ENCODE measurements at regions not wholly inside any gene's neighbourhood (a gene's known extent, or its start where the extent isn't known, plus 50 kb on each side); places are given as distances from the start of the nearest gene placed in this dataset.
A peak's percentile ranks its signal among the peaks of the same experiment; 100 is the strongest.

DNA sequence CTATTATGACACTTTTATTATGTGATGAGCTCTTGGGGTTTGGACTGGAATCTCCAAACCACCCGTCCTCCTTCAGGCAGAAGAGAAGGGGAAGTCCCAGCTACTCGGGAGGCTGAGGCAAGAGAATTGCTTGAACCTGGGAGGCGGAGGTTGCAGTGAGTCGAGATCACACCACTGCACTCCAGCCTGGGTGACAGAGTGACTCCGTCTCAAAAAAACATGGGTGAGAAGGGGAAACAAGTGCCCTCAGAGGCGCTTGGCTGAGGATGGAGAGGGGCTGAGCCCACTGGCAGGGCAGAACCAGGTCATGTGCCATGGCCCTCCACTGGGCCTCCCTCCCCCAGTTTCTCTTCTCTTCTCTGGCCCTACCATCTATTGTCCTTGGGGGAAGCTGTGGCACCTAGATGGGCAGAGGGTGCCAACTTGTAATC lies 120.9 kb upstream of the SMURF2 start:
- Histone ChIP-seq H3K4me1 (ENCODE audit: control insufficient read depth, extremely low read depth, insufficient read depth, low read length) (peaks cover 38% of the 10 kb centered on the region), H3K36me3 (ENCODE audit: control insufficient read depth in 2 of 2, extremely low read depth in 1 of 2, insufficient read depth in 2 of 2, low read length in 2 of 2) (peaks cover 5 to 19% of the 10 kb centered on the region in 2 experiments), H3K79me2 (ENCODE audit: control insufficient read depth, insufficient read depth, low read length) (no peaks in the 10 kb centered on the region), H3K4me3 (ENCODE audit: control insufficient read depth in 2 of 3, extremely low read depth in 1 of 3, insufficient read depth in 2 of 3, low read depth in 1 of 3, low read length in 3 of 3) (no peak overlapping the region), H3K27me3 (ENCODE audit: control insufficient read depth, extremely low read depth, insufficient read depth, low read length) (peaks cover 9% of the 10 kb centered on the region), H3K27ac (ENCODE audit: control insufficient read depth, insufficient read depth, low read length) (no peak overlapping the region), H2AFZ (ENCODE audit: control insufficient read depth, low read length) (no peak overlapping the region), H3K9me1 (ENCODE audit: control insufficient read depth, extremely low read depth, insufficient read depth, low read length) (no peaks in the 10 kb centered on the region), H3K9me3 (ENCODE audit: control insufficient read depth, low read depth, low read length) (no peaks in the 10 kb centered on the region), H3K9ac (ENCODE audit: control insufficient read depth, extremely low read depth, insufficient read depth, low read length) (no peak overlapping the region), H4K20me1 (ENCODE audit: control insufficient read depth, extremely low read depth, insufficient read depth, low read length) (no peaks in the 10 kb centered on the region), H3K4me2 (ENCODE audit: control insufficient read depth, extremely low read depth, insufficient read depth, low read depth, low read length) (no peak overlapping the region)
- DNase-seq (ENCODE audit: low read depth, low spot score) (no peak), FAIRE-seq (no peak)
- dilution Hi-C loops (cut with MboI; ENCODE audit: extremely low pct_ligation_motif_present, low sequenced_read_pairs): no loop called here
- TF ChIP-seq, protein P1, sequence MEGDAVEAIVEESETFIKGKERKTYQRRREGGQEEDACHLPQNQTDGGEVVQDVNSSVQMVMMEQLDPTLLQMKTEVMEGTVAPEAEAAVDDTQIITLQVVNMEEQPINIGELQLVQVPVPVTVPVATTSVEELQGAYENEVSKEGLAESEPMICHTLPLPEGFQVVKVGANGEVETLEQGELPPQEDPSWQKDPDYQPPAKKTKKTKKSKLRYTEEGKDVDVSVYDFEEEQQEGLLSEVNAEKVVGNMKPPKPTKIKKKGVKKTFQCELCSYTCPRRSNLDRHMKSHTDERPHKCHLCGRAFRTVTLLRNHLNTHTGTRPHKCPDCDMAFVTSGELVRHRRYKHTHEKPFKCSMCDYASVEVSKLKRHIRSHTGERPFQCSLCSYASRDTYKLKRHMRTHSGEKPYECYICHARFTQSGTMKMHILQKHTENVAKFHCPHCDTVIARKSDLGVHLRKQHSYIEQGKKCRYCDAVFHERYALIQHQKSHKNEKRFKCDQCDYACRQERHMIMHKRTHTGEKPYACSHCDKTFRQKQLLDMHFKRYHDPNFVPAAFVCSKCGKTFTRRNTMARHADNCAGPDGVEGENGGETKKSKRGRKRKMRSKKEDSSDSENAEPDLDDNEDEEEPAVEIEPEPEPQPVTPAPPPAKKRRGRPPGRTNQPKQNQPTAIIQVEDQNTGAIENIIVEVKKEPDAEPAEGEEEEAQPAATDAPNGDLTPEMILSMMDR (optimal IDR thresholded peaks at IDR 0.05 in 1 of 3, IDR thresholded peaks at IDR 0.05 in 1 of 3, conservative IDR thresholded peaks at IDR 0.05 in 1 of 3; ENCODE audit: extremely low read depth in 1 of 3, insufficient read depth in 2 of 3, low read length in 3 of 3): no peak
- no peak for TF ChIP-seq EZH2 (IDR thresholded peaks at IDR 0.05; ENCODE audit: low read length)

DNA sequence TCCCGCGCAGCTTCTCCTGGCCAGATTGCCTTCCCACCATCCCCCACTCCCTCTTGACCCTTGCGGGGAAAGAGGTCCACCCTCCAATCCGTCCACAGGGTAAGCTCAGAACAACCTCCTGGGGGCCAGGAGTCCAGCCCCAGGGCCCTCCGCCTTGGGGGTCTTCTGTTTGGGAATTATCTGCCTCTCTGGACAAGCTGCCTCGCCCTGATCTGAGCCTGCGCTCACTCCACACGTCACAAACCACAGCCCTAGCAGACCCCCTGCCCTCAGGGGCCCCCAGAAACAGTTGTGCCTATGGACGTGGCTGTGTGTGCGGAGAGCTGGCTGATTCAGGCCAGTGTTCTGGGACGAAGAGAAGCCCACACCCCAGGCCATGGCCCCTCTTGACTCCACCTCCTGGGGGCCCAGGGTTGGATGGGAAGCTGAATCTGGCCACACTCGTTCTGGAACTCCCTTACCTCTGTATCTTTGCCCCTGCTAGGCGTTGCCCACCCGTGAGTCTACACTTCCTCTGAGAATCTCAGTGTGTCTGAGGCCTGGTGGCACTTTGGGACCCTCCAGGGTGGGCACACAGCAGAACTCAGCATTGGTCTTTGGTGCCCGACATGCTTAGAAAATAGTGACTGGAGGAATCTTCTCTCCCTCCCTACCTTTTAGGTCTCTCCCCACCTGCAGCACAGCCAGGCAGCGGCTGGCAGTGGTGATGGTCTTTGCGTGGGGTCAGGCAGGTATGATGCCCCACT lies 119.9 kb upstream of the SMURF2 start:
- Histone ChIP-seq H3K4me2 (ENCODE audit: control insufficient read depth, extremely low read depth, insufficient read depth, low read depth, low read length) (peak overlapping the region; percentile 45), H4K20me1 (ENCODE audit: control insufficient read depth, extremely low read depth, insufficient read depth, low read length) (no peaks in the 10 kb centered on the region), H3K4me1 (ENCODE audit: control insufficient read depth, extremely low read depth, insufficient read depth, low read length) (peaks cover 35% of the 10 kb centered on the region), H3K9me3 (ENCODE audit: control insufficient read depth, low read depth, low read length) (no peaks in the 10 kb centered on the region), H2AFZ (ENCODE audit: control insufficient read depth, low read length) (no peak overlapping the region), H3K4me3 (ENCODE audit: control insufficient read depth in 2 of 3, extremely low read depth in 1 of 3, insufficient read depth in 2 of 3, low read depth in 1 of 3, low read length in 3 of 3) (peak overlapping the region in 2 of 3 experiments; percentile 38 to 42), H3K9ac (ENCODE audit: control insufficient read depth, extremely low read depth, insufficient read depth, low read length) (peak overlapping the region; percentile 33), H3K27ac (ENCODE audit: control insufficient read depth, insufficient read depth, low read length) (no peak overlapping the region), H3K27me3 (ENCODE audit: control insufficient read depth, extremely low read depth, insufficient read depth, low read length) (peaks cover 10% of the 10 kb centered on the region), H3K9me1 (ENCODE audit: control insufficient read depth, extremely low read depth, insufficient read depth, low read length) (no peaks in the 10 kb centered on the region), H3K36me3 (ENCODE audit: control insufficient read depth in 2 of 2, extremely low read depth in 1 of 2, insufficient read depth in 2 of 2, low read length in 2 of 2) (peaks cover 5 to 19% of the 10 kb centered on the region in 2 experiments), H3K79me2 (ENCODE audit: control insufficient read depth, insufficient read depth, low read length) (no peaks in the 10 kb centered on the region)
- FAIRE-seq (no peak), DNase-seq (ENCODE audit: low read depth, low spot score) (no peak)
- dilution Hi-C loops (cut with MboI; ENCODE audit: extremely low pct_ligation_motif_present, low sequenced_read_pairs): no loop called here
- no peak for TF ChIP-seq EZH2 (IDR thresholded peaks at IDR 0.05; ENCODE audit: low read length)
- TF ChIP-seq, protein P1 (optimal IDR thresholded peaks at IDR 0.05 in 1 of 3, IDR thresholded peaks at IDR 0.05 in 1 of 3, conservative IDR thresholded peaks at IDR 0.05 in 1 of 3; ENCODE audit: extremely low read depth in 1 of 3, insufficient read depth in 2 of 3, low read length in 3 of 3): no peak

Measured in keratinocyte (primary cell).